Ishikawa (cell line): ENCODE measurements at regions not wholly inside any gene's neighbourhood (a gene's known extent, or its start where the extent isn't known, plus 50 kb on each side); places are given as distances from the start of the nearest gene placed in this dataset.

ENCODE experiments used
- CEBPB ChIP-seq: IDR thresholded peaks from 2 replicates; pipeline ENCODE4 v1.6.1; 2012
- CREB1 ChIP-seq: IDR thresholded peaks from 2 replicates; pipeline ENCODE4 v1.6.1; 2012; ENCODE audit warnings: low read depth
- EGR1 ChIP-seq: IDR thresholded peaks from 2 replicates; pipeline ENCODE4 v1.6.1; 2012
- EP300 ChIP-seq: IDR thresholded peaks from 2 replicates; pipeline ENCODE4 v1.6.1; 2012; ENCODE audit warnings: borderline replicate concordance
- MAX ChIP-seq: IDR thresholded peaks from 2 replicates; pipeline ENCODE4 v1.6.1; 2012
- NFIC ChIP-seq: IDR thresholded peaks from 2 replicates; pipeline ENCODE4 v1.6.1; 2012
- TAF1 ChIP-seq: IDR thresholded peaks from 2 replicates; pipeline ENCODE4 v1.6.1; 2012; ENCODE audit warnings: low read depth, mild to moderate bottlenecking
- TEAD4 ChIP-seq: IDR thresholded peaks from 2 replicates; pipeline ENCODE4 v1.6.1; 2012
- YY1 ChIP-seq: IDR thresholded peaks from 2 replicates; pipeline ENCODE4 v1.6.1; 2012; ENCODE audit warnings: low read depth
- ZBTB7A ChIP-seq: IDR thresholded peaks from 2 replicates; pipeline ENCODE4 v1.6.1; 2012; ENCODE audit warnings: low read depth
- TF ChIP-seq, protein P1 (sequence below): IDR thresholded peaks from 2 replicates; pipeline ENCODE4 v1.6.1; 2012
- TF ChIP-seq, protein P2 (sequence below): IDR thresholded peaks from 2 replicates; pipeline ENCODE4 v1.6.1; 2012; ENCODE audit warnings: low read depth, mild to moderate bottlenecking

GRCh38 chr15:95712785-95713184, 617.7 kb upstream of the NR2F2 start:
- TF ChIP-seq, protein P1, sequence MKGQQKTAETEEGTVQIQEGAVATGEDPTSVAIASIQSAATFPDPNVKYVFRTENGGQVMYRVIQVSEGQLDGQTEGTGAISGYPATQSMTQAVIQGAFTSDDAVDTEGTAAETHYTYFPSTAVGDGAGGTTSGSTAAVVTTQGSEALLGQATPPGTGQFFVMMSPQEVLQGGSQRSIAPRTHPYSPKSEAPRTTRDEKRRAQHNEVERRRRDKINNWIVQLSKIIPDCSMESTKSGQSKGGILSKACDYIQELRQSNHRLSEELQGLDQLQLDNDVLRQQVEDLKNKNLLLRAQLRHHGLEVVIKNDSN = no peak
- TF ChIP-seq, protein P2, sequence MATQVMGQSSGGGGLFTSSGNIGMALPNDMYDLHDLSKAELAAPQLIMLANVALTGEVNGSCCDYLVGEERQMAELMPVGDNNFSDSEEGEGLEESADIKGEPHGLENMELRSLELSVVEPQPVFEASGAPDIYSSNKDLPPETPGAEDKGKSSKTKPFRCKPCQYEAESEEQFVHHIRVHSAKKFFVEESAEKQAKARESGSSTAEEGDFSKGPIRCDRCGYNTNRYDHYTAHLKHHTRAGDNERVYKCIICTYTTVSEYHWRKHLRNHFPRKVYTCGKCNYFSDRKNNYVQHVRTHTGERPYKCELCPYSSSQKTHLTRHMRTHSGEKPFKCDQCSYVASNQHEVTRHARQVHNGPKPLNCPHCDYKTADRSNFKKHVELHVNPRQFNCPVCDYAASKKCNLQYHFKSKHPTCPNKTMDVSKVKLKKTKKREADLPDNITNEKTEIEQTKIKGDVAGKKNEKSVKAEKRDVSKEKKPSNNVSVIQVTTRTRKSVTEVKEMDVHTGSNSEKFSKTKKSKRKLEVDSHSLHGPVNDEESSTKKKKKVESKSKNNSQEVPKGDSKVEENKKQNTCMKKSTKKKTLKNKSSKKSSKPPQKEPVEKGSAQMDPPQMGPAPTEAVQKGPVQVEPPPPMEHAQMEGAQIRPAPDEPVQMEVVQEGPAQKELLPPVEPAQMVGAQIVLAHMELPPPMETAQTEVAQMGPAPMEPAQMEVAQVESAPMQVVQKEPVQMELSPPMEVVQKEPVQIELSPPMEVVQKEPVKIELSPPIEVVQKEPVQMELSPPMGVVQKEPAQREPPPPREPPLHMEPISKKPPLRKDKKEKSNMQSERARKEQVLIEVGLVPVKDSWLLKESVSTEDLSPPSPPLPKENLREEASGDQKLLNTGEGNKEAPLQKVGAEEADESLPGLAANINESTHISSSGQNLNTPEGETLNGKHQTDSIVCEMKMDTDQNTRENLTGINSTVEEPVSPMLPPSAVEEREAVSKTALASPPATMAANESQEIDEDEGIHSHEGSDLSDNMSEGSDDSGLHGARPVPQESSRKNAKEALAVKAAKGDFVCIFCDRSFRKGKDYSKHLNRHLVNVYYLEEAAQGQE = no peak
- TF ChIP-seq YY1 (no peak), CEBPB (no peak), MAX (no peak), NFIC (no peak), EP300 (no peak), ZBTB7A (no peak), TEAD4 (no peak), CREB1 (no peak), TAF1 (no peak), EGR1 (no peak)
